Left lung (tissue), 4 donors: ENCODE measurements at regions not wholly inside any gene's neighbourhood (a gene's known extent, or its start where the extent isn't known, plus 50 kb on each side); places are given as distances from the start of the nearest gene placed in this dataset.

ENCODE experiments used
- ATAC-seq: fragments of 200-7000 bp; cut with Tn5 transposase; one replicate; pipeline ENCODE4 v1.9.1; 2020; ENCODE audit warnings: moderate library complexity
- DNase-seq, 4 donors: peaks; one replicate each; pipeline ENCODE4 v3.0.0-alpha.2; 2013 to 2020
- H3K27ac ChIP-seq, 2 donors: fragments of 200-600 bp; sonication (generic) in 1 of 2; one replicate each; pipeline versions ENCODE4 v1.5.0 to v1.8.0; 2020 to 2021
- H3K27me3 ChIP-seq, 2 donors: fragments of 200-600 bp; sonication (generic) in 1 of 2; one replicate each; pipeline versions ENCODE4 v1.5.0 to v1.8.0; 2020 to 2021
- H3K36me3 ChIP-seq, 2 donors: fragments of 200-600 bp; sonication (generic) in 1 of 2; one replicate each; pipeline versions ENCODE4 v1.5.0 to v1.8.0; 2020 to 2021
- H3K4me1 ChIP-seq, 2 donors: fragments of 200-600 bp; one replicate each; pipeline ENCODE4 v1.8.0; 2021
- H3K4me3 ChIP-seq, 2 donors: fragments of 200-600 bp; sonication (generic) in 1 of 2; one replicate each; pipeline versions ENCODE4 v1.5.0 to v1.8.0; 2020 to 2021; ENCODE audit warnings: mild to moderate bottlenecking in 1 of 2
- H3K9me3 ChIP-seq, 2 donors: fragments of 200-600 bp; sonication (generic) in 1 of 2; one replicate each; pipeline versions ENCODE4 v1.5.0 to v1.8.0; 2020 to 2021
- CTCF ChIP-seq, 2 donors: fragments of 200-600 bp; sonication (generic) in 1 of 2; IDR thresholded peaks; one replicate each; pipeline versions ENCODE4 v1.5.0 to v1.8.0; 2021; ENCODE audit warnings: antibody characterized with exemption in 2 of 2
- intact Hi-C, 2 donors: fragments of 100-400 bp; cut with DNase I; formaldehyde crosslinking; loops; one replicate each; pipeline versions ENCODE4 v1.11.2 to v1.14.2; 2022
- donor health status: DM: no; HTN: yes; CAD: no.
- donor health status: DM: no; HTN: no; CAD: no.

- Histone ChIP-seq H3K4me3 (no peak overlapping the region), H3K4me1 (no peaks in the 10 kb centered on the region), H3K27ac (no peak overlapping the region), H3K36me3 (no peaks in the 10 kb centered on the region), H3K9me3 (no peaks in the 10 kb centered on the region), H3K27me3 (peaks cover 0 to 54% of the 10 kb centered on the region in 2 donors)
- intact Hi-C loops, result no loop called here
- TF ChIP-seq CTCF (IDR thresholded peaks at IDR 0.05), result no peak
- DNase-seq (no peak), ATAC-seq (no peak)
Observed at GRCh38 chr1:4268262-4268888, 368.3 kb upstream of the C1orf174 start.

DNA sequence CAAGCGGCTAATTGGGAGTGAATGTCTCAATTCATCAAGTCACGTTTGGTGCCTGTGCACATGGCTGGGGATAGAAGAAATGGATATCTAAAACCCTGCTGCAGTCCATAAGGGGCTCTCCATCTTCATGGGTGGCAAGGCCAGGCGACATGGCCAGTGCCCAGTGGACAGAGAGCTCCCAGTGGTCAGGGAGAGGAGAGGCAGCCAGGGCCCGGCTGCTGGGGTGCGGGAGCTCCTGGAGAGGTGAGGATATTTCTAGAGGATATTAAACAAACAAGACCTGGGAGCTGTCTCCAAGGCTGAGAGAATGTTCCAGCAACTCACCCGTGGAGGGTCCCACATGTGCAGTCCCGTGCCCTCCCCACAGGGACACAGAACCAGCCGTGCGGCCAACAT, 368.8 kb upstream of the C1orf174 start:
- Histone ChIP-seq H3K4me3 (no peak overlapping the region), H3K27me3 (peaks cover 0 to 54% of the 10 kb centered on the region in 2 donors), H3K27ac (no peak overlapping the region), H3K36me3 (no peaks in the 10 kb centered on the region), H3K4me1 (no peaks in the 10 kb centered on the region), H3K9me3 (no peaks in the 10 kb centered on the region)
- intact Hi-C loops, result no loop called here
- ATAC-seq (no peak), DNase-seq (no peak)
- no peak for TF ChIP-seq CTCF (IDR thresholded peaks at IDR 0.05)

DNA sequence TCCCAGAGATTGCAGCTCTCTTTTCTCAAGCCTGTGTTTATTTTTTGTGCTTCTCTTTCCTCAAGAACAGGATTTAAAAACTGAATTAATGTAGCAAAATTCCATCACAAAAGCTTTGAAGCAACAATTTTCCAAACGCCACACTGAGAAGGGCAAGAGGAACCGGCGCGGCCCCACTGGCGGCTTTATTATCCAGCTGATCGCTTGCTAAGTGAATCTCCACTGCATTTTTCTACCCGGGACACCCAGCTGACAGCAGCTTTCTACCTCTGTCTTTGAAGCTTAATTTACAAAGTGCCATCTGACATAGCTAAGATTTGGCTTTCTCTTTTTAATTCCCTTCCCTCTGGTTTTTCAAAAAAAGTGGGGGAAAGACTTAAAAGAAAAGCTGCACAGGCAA, 369.3 kb upstream of the C1orf174 start:
- ATAC-seq (no peak), DNase-seq (no peak)
- intact Hi-C loops, result no loop called here
- no peak overlapping the region for H3K27ac ChIP-seq
- peaks cover 0 to 55% of the 10 kb centered on the region in 2 donors for H3K27me3 ChIP-seq
- no peak for TF ChIP-seq CTCF (IDR thresholded peaks at IDR 0.05)
- no peak overlapping the region for H3K4me3 ChIP-seq
- H3K4me1 ChIP-seq, result no peaks in the 10 kb centered on the region
- H3K36me3 ChIP-seq, result no peaks in the 10 kb centered on the region
- no peaks in the 10 kb centered on the region for H3K9me3 ChIP-seq

DNA sequence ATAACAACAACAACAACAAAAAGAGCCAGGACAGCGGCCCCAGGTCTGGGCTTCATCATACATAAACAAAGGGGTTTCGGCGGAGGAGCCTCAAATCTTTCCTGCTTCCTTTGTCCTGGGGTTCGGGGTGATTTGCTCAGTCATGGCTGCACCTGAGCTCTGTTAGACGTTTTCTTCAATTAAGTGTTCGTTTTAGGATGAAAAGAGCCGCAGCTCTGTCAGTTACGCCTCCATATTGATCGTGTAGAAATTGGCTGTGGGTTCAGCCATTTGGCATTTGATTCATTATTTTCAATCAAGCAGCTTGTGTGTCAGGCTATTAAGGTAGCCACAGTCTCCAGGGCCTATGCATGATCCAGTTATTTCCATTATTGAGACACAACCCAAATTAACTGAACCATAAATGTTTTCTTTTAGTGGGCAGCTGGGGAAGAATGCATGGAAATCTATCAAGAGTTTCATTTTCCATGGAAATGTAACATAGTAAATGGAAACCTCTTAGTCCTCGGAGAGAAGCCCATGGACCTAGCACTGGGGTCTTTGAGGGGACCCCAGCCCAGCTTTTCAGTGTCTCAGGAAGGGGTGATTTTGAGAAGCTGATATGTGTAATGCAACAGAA, 370.0 kb upstream of the C1orf174 start:
- Histone ChIP-seq H3K36me3 (no peaks in the 10 kb centered on the region), H3K27me3 (peaks cover 0 to 57% of the 10 kb centered on the region in 2 donors), H3K4me3 (no peak overlapping the region), H3K27ac (no peak overlapping the region), H3K9me3 (peaks cover 0 to 3% of the 10 kb centered on the region in 2 donors), H3K4me1 (no peaks in the 10 kb centered on the region)
- no peak for TF ChIP-seq CTCF (IDR thresholded peaks at IDR 0.05)
- intact Hi-C loops, result no loop called here
- DNase-seq (no peak), ATAC-seq (no peak)

DNA sequence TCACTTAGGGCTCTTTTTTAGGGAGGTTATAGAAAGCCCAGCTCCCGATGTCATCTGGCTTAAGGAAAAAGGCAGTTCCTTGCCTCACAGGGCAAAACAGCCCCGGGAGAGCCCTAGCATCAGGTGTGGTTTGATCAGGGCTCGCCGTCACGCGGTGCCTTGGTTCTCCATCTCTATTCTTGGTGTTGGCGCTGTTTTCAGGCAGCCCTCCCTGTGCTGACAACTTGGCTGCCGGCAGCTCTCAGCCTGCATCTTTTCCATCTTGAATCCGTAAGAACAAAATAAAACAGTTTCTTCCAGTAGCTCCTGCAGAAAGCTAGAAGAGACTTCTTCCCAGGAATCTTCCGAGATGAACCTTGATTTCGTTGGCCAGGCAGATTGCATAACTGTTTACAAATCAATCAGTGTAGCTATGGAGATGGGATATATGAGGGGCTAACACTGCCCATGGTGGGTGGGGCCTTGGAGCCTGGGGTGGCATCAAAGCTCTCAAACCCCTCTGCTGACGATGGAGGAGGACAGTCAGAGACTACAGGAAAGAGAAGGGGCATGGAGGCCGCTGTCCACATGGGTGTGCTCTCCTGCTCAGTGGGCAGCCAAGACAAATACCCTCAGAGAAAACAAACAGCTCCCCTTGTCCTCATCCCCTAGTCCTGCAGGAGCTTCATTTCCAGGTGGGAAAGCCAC, 370.7 kb upstream of the C1orf174 start:
- DNase-seq, result no peak
- H3K27ac ChIP-seq, result no peak overlapping the region
- H3K4me3 ChIP-seq, result no peak overlapping the region
- H3K36me3 ChIP-seq, result no peaks in the 10 kb centered on the region
- H3K9me3 ChIP-seq, result peaks cover 0 to 10% of the 10 kb centered on the region in 2 donors
- no peaks in the 10 kb centered on the region for H3K4me1 ChIP-seq
- H3K27me3 ChIP-seq, result peaks cover 0 to 64% of the 10 kb centered on the region in 2 donors
- no peak for TF ChIP-seq CTCF (IDR thresholded peaks at IDR 0.05)
- ATAC-seq, result no peak
- intact Hi-C loops, result no loop called here
